Urinary bladder (tissue), 3 donors: ENCODE measurements at regions not wholly inside any gene's neighbourhood (a gene's known extent, or its start where the extent isn't known, plus 50 kb on each side); places are given as distances from the start of the nearest gene placed in this dataset.
"Not testable (repeated sequence)": the region's sequence is repeated elsewhere in the genome, so short reads cannot be mapped to it uniquely, and the experiment has no call there.

ENCODE experiments used
- DNase-seq: peaks from one replicate; pipeline ENCODE4 v3.0.0-alpha.2; 2015; ENCODE audit errors: extremely low spot score
- H3K27ac ChIP-seq: one replicate; pipeline ENCODE4 v1.5.1; 2013; ENCODE audit warnings: low read depth, mild to moderate bottlenecking, moderate library complexity
- H3K36me3 ChIP-seq: one replicate; pipeline ENCODE4 v1.6.1; 2013; ENCODE audit warnings: mild to moderate bottlenecking, moderate library complexity; ENCODE audit not compliant: insufficient read depth
- H3K4me1 ChIP-seq: one replicate; pipeline ENCODE4 v1.6.1; 2013; ENCODE audit warnings: mild to moderate bottlenecking, moderate library complexity; ENCODE audit not compliant: insufficient read depth
- H3K4me3 ChIP-seq: one replicate; pipeline ENCODE4 v1.5.1; 2013; ENCODE audit warnings: low read depth, low read length
- WGBS: extraction: QIAGEN DNeasy Blood & Tissue Kit; methylation state at CpG from one replicate; pipeline ENCODE4 v1.1.7; 2013; 5-methylcytosine and 5-hydroxymethylcytosine counted together
- donor health status: healthy with polysubstance abuse.
- donor health status: healthy.

- Histone ChIP-seq H3K27ac (no peak overlapping the region), H3K36me3 (no peaks in the 10 kb centered on the region), H3K4me1 (no peaks in the 10 kb centered on the region), H3K4me3 (no peak overlapping the region)
- no peak for DNase-seq
- 94% methylated on average over 7 of the region's 7 CpGs for WGBS
Measured at GRCh38 chr6:159642995-159643394, 50.0 kb downstream of the SOD2 start.

GRCh38 chr6:159642481-159642880 lies 50.6 kb downstream of the SOD2 start:
- Histone ChIP-seq H3K4me3 (no peak overlapping the region), H3K4me1 (no peaks in the 10 kb centered on the region), H3K27ac (no peak overlapping the region), H3K36me3 (no peaks in the 10 kb centered on the region)
- DNase-seq, result no peak
- WGBS, result 77% methylated on average over 1 of the region's 1 CpG

GRCh38 chr6:159640722-159641482 lies 52.1 kb downstream of the SOD2 start:
- H3K36me3 ChIP-seq, result no peaks in the 10 kb centered on the region
- H3K4me3 ChIP-seq, result no peak overlapping the region
- no peak overlapping the region for H3K27ac ChIP-seq
- WGBS, result 93% methylated on average over 6 of the region's 6 CpGs
- H3K4me1 ChIP-seq, result no peaks in the 10 kb centered on the region
- DNase-seq, result no peak

GRCh38 chr6:159640322-159640721 lies 52.7 kb downstream of the SOD2 start:
- Histone ChIP-seq H3K27ac (no peak overlapping the region), H3K4me1 (no peaks in the 10 kb centered on the region), H3K4me3 (no peak overlapping the region), H3K36me3 (no peaks in the 10 kb centered on the region)
- WGBS, result 91% methylated on average over 2 of the region's 2 CpGs
- no peak for DNase-seq

GRCh38 chr6:159639721-159640120 lies 53.3 kb downstream of the SOD2 start:
- Histone ChIP-seq H3K27ac (no peak overlapping the region), H3K4me1 (no peaks in the 10 kb centered on the region), H3K36me3 (no peaks in the 10 kb centered on the region), H3K4me3 (no peak overlapping the region)
- no peak for DNase-seq
- WGBS, result 50% methylated on average over 3 of the region's 3 CpGs

- no peak for DNase-seq
- no peaks in the 10 kb centered on the region for H3K4me1 ChIP-seq
- WGBS, result 81% methylated on average over 5 of the region's 5 CpGs
- H3K36me3 ChIP-seq, result no peaks in the 10 kb centered on the region
- H3K4me3 ChIP-seq, result no peak overlapping the region
- no peak overlapping the region for H3K27ac ChIP-seq
Measured at GRCh38 chr6:159633196-159633595, 59.8 kb downstream of the SOD2 start.

- H3K4me1 ChIP-seq, result no peaks in the 10 kb centered on the region
- 95% methylated on average over 5 of the region's 5 CpGs for WGBS
- H3K4me3 ChIP-seq, result no peak overlapping the region
- no peak overlapping the region for H3K27ac ChIP-seq
- no peak for DNase-seq
- H3K36me3 ChIP-seq, result no peaks in the 10 kb centered on the region
Measured at GRCh38 chr6:159631886-159632285, 61.2 kb downstream of the SOD2 start.

GRCh38 chr6:159627939-159628338 lies 65.1 kb downstream of the SOD2 start:
- 92% methylated on average over 2 of the region's 2 CpGs for WGBS

GRCh38 chr6:159626506-159626905 lies 66.5 kb downstream of the SOD2 start:
- H3K4me3 ChIP-seq, H3K27ac ChIP-seq, H3K36me3 ChIP-seq, H3K4me1 ChIP-seq, DNase-seq: not testable (repeated sequence)
- 95% methylated on average over 5 of the region's 5 CpGs for WGBS

More at GRCh38 chr6:159627939-159628338, 65.1 kb downstream of the SOD2 start:
- Histone ChIP-seq H3K4me3 (no peak overlapping the region), H3K36me3 (no peaks in the 10 kb centered on the region), H3K4me1 (no peaks in the 10 kb centered on the region), H3K27ac (no peak overlapping the region)
- no peak for DNase-seq

GRCh38 chr6:159623156-159623555 lies 69.9 kb downstream of the SOD2 start:
- H3K27ac ChIP-seq, result no peak overlapping the region
- H3K36me3 ChIP-seq, result no peaks in the 10 kb centered on the region
- no peaks in the 10 kb centered on the region for H3K4me1 ChIP-seq
- no peak overlapping the region for H3K4me3 ChIP-seq
- 95% methylated on average over 5 of the region's 5 CpGs for WGBS
- no peak for DNase-seq

GRCh38 chr6:159620947-159621346 lies 72.1 kb downstream of the SOD2 start:
- no peak overlapping the region for H3K4me3 ChIP-seq
- 50% methylated on average over 1 of the region's 1 CpG for WGBS

GRCh38 chr6:159617444-159617843 lies 75.6 kb downstream of the SOD2 start:
- Histone ChIP-seq H3K27ac (no peak overlapping the region), H3K4me1 (no peaks in the 10 kb centered on the region), H3K36me3 (no peaks in the 10 kb centered on the region), H3K4me3 (no peak overlapping the region)
- DNase-seq, result no peak
- WGBS, result 98% methylated on average over 1 of the region's 1 CpG

More at GRCh38 chr6:159620947-159621346, 72.1 kb downstream of the SOD2 start:
- Histone ChIP-seq H3K36me3 (no peaks in the 10 kb centered on the region), H3K4me1 (no peaks in the 10 kb centered on the region), H3K27ac (no peak overlapping the region)
- DNase-seq, result no peak

GRCh38 chr6:159616456-159616855 lies 76.6 kb downstream of the SOD2 start:
- no peaks in the 10 kb centered on the region for H3K36me3 ChIP-seq

GRCh38 chr6:159615918-159616317 lies 77.1 kb downstream of the SOD2 start:
- no peak for DNase-seq
- 62% methylated on average over 3 of the region's 3 CpGs for WGBS
- Histone ChIP-seq H3K27ac (no peak overlapping the region), H3K4me3 (no peak overlapping the region), H3K36me3 (no peaks in the 10 kb centered on the region), H3K4me1 (no peaks in the 10 kb centered on the region)

More at GRCh38 chr6:159616456-159616855, 76.6 kb downstream of the SOD2 start:
- DNase-seq, result no peak
- Histone ChIP-seq H3K4me3 (no peak overlapping the region), H3K4me1 (no peaks in the 10 kb centered on the region), H3K27ac (no peak overlapping the region)
- WGBS, result 93% methylated on average over 2 of the region's 2 CpGs
